K562 (cell line): ENCODE measurements at regions not wholly inside any gene's neighbourhood (a gene's known extent, or its start where the extent isn't known, plus 50 kb on each side); places are given as distances from the start of the nearest gene placed in this dataset.

Experiments used
- ELF4 ChIP-seq: fragments of 450-650 bp; formaldehyde crosslinking; IDR thresholded peaks from 2 replicates; pipeline ENCODE4 v1.4.0; 2022; ENCODE audit warnings: missing genetic modification characterization
- EZH2 ChIP-seq: IDR thresholded peaks from 2 replicates; pipeline ENCODE4 v1.6.1; 2012; ENCODE audit warnings: low read depth, mild to moderate bottlenecking, inconsistent platforms, low read length, borderline replicate concordance
- FOSL1 ChIP-seq: fragments of 200-800 bp; sonication (Bioruptor generic); conservative IDR thresholded peaks from 2 replicates; pipeline ENCODE4 v1.6.1; 2016; ENCODE audit warnings: missing genetic modification characterization, missing compliant biosample characterization
- HMGN3 ChIP-seq: IDR thresholded peaks from 2 replicates; pipeline ENCODE4 v1.6.1; 2011; ENCODE audit warnings: borderline replicate concordance, low read depth, mild to moderate bottlenecking, mixed read lengths, low read length; ENCODE audit not compliant: insufficient read length; ENCODE audit errors: extremely low read depth
- IFI16 ChIP-seq: fragments of 250-450 bp; sonication (Bioruptor Pico); IDR thresholded peaks from 2 replicates; pipeline ENCODE4 v2.1.2; 2022; ENCODE audit warnings: mild to moderate bottlenecking, inconsistent platforms
- NCOR1 ChIP-seq: fragments of 450-650 bp; IDR thresholded peaks from 2 replicates; pipeline ENCODE4 v1.6.1; 2016; ENCODE audit warnings: mild to moderate bottlenecking, moderate library complexity
- NFE2L1 ChIP-seq: fragments of 450-650 bp; IDR thresholded peaks from 2 replicates; pipeline ENCODE4 v1.6.1; 2016; ENCODE audit warnings: missing genetic modification characterization, low read depth, mild to moderate bottlenecking, missing compliant biosample characterization, moderate library complexity, borderline replicate concordance
- RFX1 ChIP-seq: fragments of 450-650 bp; IDR thresholded peaks from 2 replicates; pipeline ENCODE4 v1.6.1; 2016; ENCODE audit warnings: mild to moderate bottlenecking, moderate library complexity
- SRSF7 ChIP-seq: fragments of 200-400 bp; formaldehyde crosslinking; optimal IDR thresholded peaks from 2 replicates; pipeline ENCODE3; 2017; ENCODE audit warnings: mild to moderate bottlenecking, low read depth, low read length
- STAT5B ChIP-seq: fragments of 250-450 bp; sonication (Bioruptor Pico); IDR thresholded peaks from 2 replicates; pipeline ENCODE4 v1.8.0; 2021; ENCODE audit warnings: mild to moderate bottlenecking, inconsistent platforms
- TAL1 ChIP-seq: fragments of 450-650 bp; IDR thresholded peaks from 2 replicates; pipeline ENCODE4 v1.6.1; 2016; ENCODE audit warnings: mild to moderate bottlenecking
- TCF3 ChIP-seq: sonication (generic); formaldehyde crosslinking; IDR thresholded peaks from 2 replicates; pipeline ENCODE4 v1.4.0; 2020; ENCODE audit warnings: mild to moderate bottlenecking, missing genetic modification reagents
- ZBTB17 ChIP-seq: fragments of 450-650 bp; formaldehyde crosslinking; IDR thresholded peaks from 2 replicates; pipeline ENCODE4 v1.4.0; 2020; ENCODE audit warnings: mild to moderate bottlenecking
- ZNF121 ChIP-seq: sonication (generic); formaldehyde crosslinking; conservative IDR thresholded peaks from 2 replicates; pipeline ENCODE4 v1.8.0; 2022; ENCODE audit warnings: missing genetic modification reagents
- ZNF134 ChIP-seq: fragments of 250-450 bp; sonication (Bioruptor Pico); conservative IDR thresholded peaks from 2 replicates; pipeline ENCODE4 v1.4.0; 2020
- ZNF212 ChIP-seq: fragments of 450-650 bp; formaldehyde crosslinking; IDR thresholded peaks from 2 replicates; pipeline ENCODE4 v1.4.0; 2020; ENCODE audit warnings: mild to moderate bottlenecking
- ZNF589 ChIP-seq: fragments of 200-800 bp; sonication (Bioruptor generic); IDR thresholded peaks from 2 replicates; pipeline ENCODE4 v1.6.1; 2016; ENCODE audit warnings: low read depth, missing genetic modification characterization, missing compliant biosample characterization
- ZNF695 ChIP-seq: fragments of 450-650 bp; formaldehyde crosslinking; IDR thresholded peaks from 2 replicates; pipeline ENCODE4 v1.4.0; 2020; ENCODE audit warnings: mild to moderate bottlenecking, moderate library complexity
- ZNF707 ChIP-seq: fragments of 250-450 bp; sonication (Bioruptor Pico); conservative IDR thresholded peaks from 2 replicates; pipeline ENCODE4 v1.8.0; 2022; ENCODE audit warnings: inconsistent platforms, mild to moderate bottlenecking, moderate library complexity
- TF ChIP-seq, protein P1 (sequence below): sonication (generic); IDR thresholded peaks from 2 replicates; pipeline ENCODE4 v1.6.1; 2016
- TF ChIP-seq, protein P2 (sequence below): fragments of 250-450 bp; sonication (Bioruptor Pico); IDR thresholded peaks from 2 replicates; pipeline ENCODE4 v1.8.0; 2021; ENCODE audit warnings: moderate library complexity, mild to moderate bottlenecking, inconsistent platforms
- TF ChIP-seq, protein P3 (sequence below): fragments of 250-450 bp; sonication (Bioruptor Pico); IDR thresholded peaks from 2 replicates; pipeline ENCODE4 v1.4.0; 2020
- TF ChIP-seq, protein P4 (sequence below), 2 experiments: fragments of 450-650 bp; IDR thresholded peaks; 2 replicates each; pipeline ENCODE4 v1.6.1; 2018; ENCODE audit warnings: mild to moderate bottlenecking in 2 of 2, low read depth in 1 of 2; ENCODE audit not compliant: partially characterized antibody in 2 of 2

DNA sequence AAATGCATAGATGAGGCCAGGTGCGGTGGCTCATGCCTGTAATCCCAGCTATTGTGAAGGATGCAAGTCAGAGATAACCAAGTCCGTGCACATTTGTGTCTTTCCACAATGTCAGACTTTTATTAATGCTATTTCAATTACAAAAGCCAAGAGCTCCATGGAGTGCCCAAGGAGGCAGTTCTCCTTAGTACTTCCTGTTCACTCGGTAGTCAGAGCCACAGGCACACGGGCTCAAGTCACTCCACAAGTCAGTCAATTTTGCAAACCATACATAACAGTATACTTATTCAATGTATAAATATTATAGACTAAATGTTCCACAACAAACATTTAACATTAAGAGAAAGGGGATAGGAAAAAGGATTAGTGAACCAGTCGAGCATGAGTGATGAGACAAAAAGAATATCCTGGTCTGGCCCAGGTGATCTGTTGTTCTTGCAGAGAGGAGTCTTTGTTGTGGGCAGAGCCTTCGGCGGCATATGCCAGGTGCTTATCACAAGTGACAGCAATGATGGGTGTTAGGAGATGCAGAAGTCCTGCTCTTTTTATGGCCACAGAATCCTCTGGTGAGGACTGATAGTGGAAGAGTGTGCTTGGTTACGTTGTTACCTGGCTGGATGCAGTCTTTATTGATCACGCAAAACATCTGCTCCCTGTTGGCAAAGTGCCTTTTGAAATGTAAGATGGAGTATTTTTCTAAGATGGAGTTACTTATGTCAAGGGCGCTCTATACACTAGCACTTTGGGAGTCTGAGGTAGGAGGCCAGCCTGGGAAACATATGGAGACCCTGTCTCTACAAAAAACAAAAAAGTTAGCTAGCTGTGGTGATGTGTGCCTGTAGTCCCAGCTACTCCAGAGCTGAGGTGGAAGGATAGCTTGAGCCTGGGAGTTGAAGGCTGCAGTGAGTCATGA lies 167.0 kb upstream of the FBXL17 start (continued):
- TF ChIP-seq, protein P1, sequence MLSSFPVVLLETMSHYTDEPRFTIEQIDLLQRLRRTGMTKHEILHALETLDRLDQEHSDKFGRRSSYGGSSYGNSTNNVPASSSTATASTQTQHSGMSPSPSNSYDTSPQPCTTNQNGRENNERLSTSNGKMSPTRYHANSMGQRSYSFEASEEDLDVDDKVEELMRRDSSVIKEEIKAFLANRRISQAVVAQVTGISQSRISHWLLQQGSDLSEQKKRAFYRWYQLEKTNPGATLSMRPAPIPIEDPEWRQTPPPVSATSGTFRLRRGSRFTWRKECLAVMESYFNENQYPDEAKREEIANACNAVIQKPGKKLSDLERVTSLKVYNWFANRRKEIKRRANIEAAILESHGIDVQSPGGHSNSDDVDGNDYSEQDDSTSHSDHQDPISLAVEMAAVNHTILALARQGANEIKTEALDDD = no peak
- no peak for TF ChIP-seq RFX1
- TF ChIP-seq, protein P2, sequence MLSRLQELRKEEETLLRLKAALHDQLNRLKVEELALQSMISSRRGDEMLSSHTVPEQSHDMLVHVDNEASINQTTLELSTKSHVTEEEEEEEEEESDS (CRISPR knock-in tag) = peak; percentile 50; the same call in 1 of the 2 replicates
- TF ChIP-seq, protein P3, sequence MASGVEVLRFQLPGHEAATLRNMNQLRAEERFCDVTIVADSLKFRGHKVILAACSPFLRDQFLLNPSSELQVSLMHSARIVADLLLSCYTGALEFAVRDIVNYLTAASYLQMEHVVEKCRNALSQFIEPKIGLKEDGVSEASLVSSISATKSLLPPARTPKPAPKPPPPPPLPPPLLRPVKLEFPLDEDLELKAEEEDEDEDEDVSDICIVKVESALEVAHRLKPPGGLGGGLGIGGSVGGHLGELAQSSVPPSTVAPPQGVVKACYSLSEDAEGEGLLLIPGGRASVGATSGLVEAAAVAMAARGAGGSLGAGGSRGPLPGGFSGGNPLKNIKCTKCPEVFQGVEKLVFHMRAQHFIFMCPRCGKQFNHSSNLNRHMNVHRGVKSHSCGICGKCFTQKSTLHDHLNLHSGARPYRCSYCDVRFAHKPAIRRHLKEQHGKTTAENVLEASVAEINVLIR (CRISPR knock-in tag) = peak; percentile 76
- peak; percentile 93 for TF ChIP-seq TAL1
- peak; percentile 87 for TF ChIP-seq NCOR1
- TF ChIP-seq ZNF589 (CRISPR knock-in tag) = peak; percentile 64; the same call in 1 of the 2 replicates
- TF ChIP-seq NFE2L1 (tag) = peak; percentile 42
- TF ChIP-seq SRSF7 = no peak
- peak; percentile 78 for TF ChIP-seq ZNF134
- no peak for TF ChIP-seq ZNF121 (CRISPR knock-in tag)
- TF ChIP-seq EZH2 = no peak
- TF ChIP-seq ZNF212 (CRISPR knock-in tag) = 0 out of 2 replicates have a peak, but pooled peaks have one; percentile 61
- TF ChIP-seq STAT5B (CRISPR knock-in tag) = peak; percentile 41; the same call in 1 of the 2 replicates
- peak; percentile 74 for TF ChIP-seq ZNF707 (CRISPR knock-in tag)
- TF ChIP-seq, protein P4, sequence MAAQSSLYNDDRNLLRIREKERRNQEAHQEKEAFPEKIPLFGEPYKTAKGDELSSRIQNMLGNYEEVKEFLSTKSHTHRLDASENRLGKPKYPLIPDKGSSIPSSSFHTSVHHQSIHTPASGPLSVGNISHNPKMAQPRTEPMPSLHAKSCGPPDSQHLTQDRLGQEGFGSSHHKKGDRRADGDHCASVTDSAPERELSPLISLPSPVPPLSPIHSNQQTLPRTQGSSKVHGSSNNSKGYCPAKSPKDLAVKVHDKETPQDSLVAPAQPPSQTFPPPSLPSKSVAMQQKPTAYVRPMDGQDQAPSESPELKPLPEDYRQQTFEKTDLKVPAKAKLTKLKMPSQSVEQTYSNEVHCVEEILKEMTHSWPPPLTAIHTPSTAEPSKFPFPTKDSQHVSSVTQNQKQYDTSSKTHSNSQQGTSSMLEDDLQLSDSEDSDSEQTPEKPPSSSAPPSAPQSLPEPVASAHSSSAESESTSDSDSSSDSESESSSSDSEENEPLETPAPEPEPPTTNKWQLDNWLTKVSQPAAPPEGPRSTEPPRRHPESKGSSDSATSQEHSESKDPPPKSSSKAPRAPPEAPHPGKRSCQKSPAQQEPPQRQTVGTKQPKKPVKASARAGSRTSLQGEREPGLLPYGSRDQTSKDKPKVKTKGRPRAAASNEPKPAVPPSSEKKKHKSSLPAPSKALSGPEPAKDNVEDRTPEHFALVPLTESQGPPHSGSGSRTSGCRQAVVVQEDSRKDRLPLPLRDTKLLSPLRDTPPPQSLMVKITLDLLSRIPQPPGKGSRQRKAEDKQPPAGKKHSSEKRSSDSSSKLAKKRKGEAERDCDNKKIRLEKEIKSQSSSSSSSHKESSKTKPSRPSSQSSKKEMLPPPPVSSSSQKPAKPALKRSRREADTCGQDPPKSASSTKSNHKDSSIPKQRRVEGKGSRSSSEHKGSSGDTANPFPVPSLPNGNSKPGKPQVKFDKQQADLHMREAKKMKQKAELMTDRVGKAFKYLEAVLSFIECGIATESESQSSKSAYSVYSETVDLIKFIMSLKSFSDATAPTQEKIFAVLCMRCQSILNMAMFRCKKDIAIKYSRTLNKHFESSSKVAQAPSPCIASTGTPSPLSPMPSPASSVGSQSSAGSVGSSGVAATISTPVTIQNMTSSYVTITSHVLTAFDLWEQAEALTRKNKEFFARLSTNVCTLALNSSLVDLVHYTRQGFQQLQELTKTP (IDR thresholded peaks at IDR 0.05; ENCODE audit: low read depth in 1 of 2, partially characterized antibody in 2 of 2) = no peak
- TF ChIP-seq HMGN3 = no peak
- TF ChIP-seq TCF3 (CRISPR knock-in tag) = peak; percentile 95
- TF ChIP-seq ELF4 (CRISPR knock-in tag) = peak; percentile 95
- peak; percentile 94 for TF ChIP-seq ZBTB17
- peak; percentile 97 for TF ChIP-seq IFI16 (CRISPR knock-in tag)
- 0 out of 2 replicates have a peak, but pooled peaks have one; percentile 26 for TF ChIP-seq FOSL1 (tag)
- TF ChIP-seq ZNF695 = 0 out of 2 replicates have a peak, but pooled peaks have one; percentile 43
